ENCODE measurements at regions not wholly inside any gene's neighbourhood (a gene's known extent, or its start where the extent isn't known, plus 50 kb on each side); places are given as distances from the start of the nearest gene placed in this dataset.

DNA sequence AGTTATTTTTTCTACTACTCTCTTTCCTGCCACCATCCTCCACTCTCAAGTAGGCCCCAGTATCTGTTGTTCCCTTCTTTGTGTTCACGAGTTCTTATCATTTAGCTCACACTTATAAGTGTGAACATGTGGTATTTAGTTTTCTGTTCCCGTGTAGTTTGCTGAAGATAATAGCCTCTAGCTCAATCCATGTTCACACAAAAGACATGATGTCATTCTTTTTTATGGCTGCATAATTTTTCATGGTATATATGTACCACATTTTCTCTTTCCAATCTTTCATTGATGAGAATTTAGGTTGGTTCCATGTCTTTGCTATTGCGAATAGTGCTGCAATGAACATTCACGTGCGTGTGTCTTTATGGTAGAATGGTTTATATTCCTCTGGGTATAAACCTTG, 237.9 kb upstream of the FERMT1 start:
- no peak for DNase-seq (ENCODE audit: low read depth in 1 of 2, low spot score in 1 of 2)
- TF ChIP-seq CTCF (IDR thresholded peaks at IDR 0.05; ENCODE audit: low read depth, low read length), result no peak
- H3K9me3 ChIP-seq (ENCODE audit: low read depth), result no peaks in the 10 kb centered on the region
- H3K27me3 ChIP-seq, result no peaks in the 10 kb centered on the region
- no peak overlapping the region for H3K4me3 ChIP-seq
- H3K4me1 ChIP-seq (ENCODE audit: low read depth), result peaks cover 9% of the 10 kb centered on the region
- H3K36me3 ChIP-seq, result no peaks in the 10 kb centered on the region
- H3K27ac ChIP-seq, result no peak overlapping the region

DNA sequence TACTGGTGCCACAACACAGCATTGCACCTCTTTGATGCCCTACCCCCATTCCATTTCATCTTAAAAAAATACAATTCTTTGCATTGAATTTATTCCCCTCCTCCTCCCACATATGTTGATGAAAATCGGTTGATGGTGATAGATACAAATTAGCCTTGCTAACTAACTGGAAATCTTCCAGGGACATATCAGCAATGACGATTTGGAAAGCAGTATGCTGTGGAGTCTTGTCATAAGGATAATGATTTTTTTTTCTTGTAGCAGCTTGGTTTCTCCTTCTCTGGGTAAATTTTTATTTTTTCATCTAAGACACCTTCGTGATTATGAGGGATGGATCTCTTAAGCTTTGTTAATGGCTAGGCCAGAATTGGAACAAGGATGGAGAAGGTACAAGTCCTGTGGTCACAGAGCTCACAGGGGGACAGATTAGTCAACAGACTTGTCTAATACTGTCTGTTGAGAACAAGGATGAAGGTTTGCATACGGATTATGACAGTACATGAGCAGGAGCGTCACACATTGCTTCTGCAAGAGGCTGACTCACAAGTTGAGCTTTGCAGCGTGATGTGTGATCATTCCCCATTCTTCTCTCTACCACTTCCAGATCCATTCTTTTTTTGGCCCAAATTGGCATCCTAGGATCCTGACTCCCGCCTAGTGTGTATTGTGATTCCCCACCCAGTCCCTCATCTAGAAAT, 233.1 kb upstream of the FERMT1 start:
- H3K9me3 ChIP-seq (ENCODE audit: low read depth), result no peaks in the 10 kb centered on the region
- no peaks in the 10 kb centered on the region for H3K27me3 ChIP-seq
- no peak for TF ChIP-seq CTCF (IDR thresholded peaks at IDR 0.05; ENCODE audit: low read depth, low read length)
- no peaks in the 10 kb centered on the region for H3K36me3 ChIP-seq
- no peak for DNase-seq (ENCODE audit: low read depth in 1 of 2, low spot score in 1 of 2)
- H3K4me1 ChIP-seq (ENCODE audit: low read depth), result peaks cover 12% of the 10 kb centered on the region
- no peak overlapping the region for H3K27ac ChIP-seq
- no peak overlapping the region for H3K4me3 ChIP-seq

DNA sequence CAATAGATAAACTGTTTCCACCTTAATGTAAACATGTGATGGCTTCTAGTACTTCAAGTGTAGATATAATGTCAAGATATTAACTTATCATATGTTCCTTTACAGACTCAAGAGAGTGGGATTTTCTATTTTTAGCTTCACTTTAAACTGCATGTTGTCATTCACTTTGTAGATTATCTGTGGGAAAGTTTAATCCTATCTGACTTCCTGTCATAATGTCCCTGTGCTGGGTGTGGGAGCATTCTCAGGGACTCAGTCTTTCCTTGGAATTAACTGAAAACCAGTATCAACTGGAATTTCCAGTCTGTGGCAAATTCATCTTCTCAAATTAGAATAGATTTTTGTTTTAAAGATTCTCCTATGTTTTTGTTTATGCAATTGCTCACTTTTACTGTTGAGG, 226.1 kb upstream of the FERMT1 start:
- DNase-seq (ENCODE audit: low read depth in 1 of 2, low spot score in 1 of 2), result peak in 1 of 2 donors; percentile 22
- no peak for TF ChIP-seq CTCF (IDR thresholded peaks at IDR 0.05; ENCODE audit: low read depth, low read length)
- Histone ChIP-seq H3K36me3 (no peaks in the 10 kb centered on the region), H3K9me3 (ENCODE audit: low read depth) (no peaks in the 10 kb centered on the region), H3K4me1 (ENCODE audit: low read depth) (peaks cover 24% of the 10 kb centered on the region), H3K27me3 (no peaks in the 10 kb centered on the region), H3K27ac (peak overlapping the region; percentile 82), H3K4me3 (no peak overlapping the region)

- no peaks in the 10 kb centered on the region for H3K27me3 ChIP-seq
- no peak for TF ChIP-seq CTCF (IDR thresholded peaks at IDR 0.05; ENCODE audit: low read depth, low read length)
- peak overlapping the region; percentile 82 for H3K27ac ChIP-seq
- H3K9me3 ChIP-seq (ENCODE audit: low read depth), result no peaks in the 10 kb centered on the region
- peak in 1 of 2 donors; percentile 1 for DNase-seq (ENCODE audit: low read depth in 1 of 2, low spot score in 1 of 2)
- no peak overlapping the region for H3K4me3 ChIP-seq
- peaks cover 24% of the 10 kb centered on the region for H3K4me1 ChIP-seq (ENCODE audit: low read depth)
- H3K36me3 ChIP-seq, result no peaks in the 10 kb centered on the region
Measured at GRCh38 chr20:6347916-6348315, 225.1 kb upstream of the FERMT1 start.

DNA sequence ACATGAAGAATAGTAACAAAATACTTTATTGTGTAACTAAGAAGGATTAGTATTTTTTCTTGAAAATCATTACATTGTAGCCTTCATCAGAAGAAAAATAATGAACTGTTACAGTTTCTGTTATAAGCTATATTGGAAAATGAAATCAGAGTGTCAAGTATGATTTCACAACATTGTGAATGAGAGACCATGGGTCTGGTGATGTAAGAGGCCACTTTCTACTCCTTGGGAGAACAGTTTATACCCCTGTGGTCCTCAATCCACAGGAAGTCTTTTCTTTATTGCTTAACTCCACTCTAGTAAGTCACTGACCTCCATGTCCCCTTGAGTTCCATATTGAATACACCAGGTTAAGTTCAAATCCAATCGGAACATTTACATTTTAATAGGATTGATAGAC, 218.7 kb upstream of the FERMT1 start:
- no peaks in the 10 kb centered on the region for H3K9me3 ChIP-seq (ENCODE audit: low read depth)
- no peak for TF ChIP-seq CTCF (IDR thresholded peaks at IDR 0.05; ENCODE audit: low read depth, low read length)
- no peaks in the 10 kb centered on the region for H3K4me1 ChIP-seq (ENCODE audit: low read depth)
- H3K36me3 ChIP-seq, result no peaks in the 10 kb centered on the region
- H3K27ac ChIP-seq, result no peak overlapping the region
- H3K27me3 ChIP-seq, result no peaks in the 10 kb centered on the region
- H3K4me3 ChIP-seq, result no peak overlapping the region
- no peak for DNase-seq (ENCODE audit: low read depth in 1 of 2, low spot score in 1 of 2)

Measured in cardiac muscle cell (in vitro differentiated cells and primary cell).